ENCODE measurements at regions not wholly inside any gene's neighbourhood (a gene's known extent, or its start where the extent isn't known, plus 50 kb on each side); places are given as distances from the start of the nearest gene placed in this dataset.
A peak's percentile ranks its signal among the peaks of the same experiment; 100 is the strongest.
"Not testable (repeated sequence)": the region's sequence is repeated elsewhere in the genome, so short reads cannot be mapped to it uniquely, and the experiment has no call there.

- Histone ChIP-seq H3K27ac (replicated peaks; ENCODE audit: low read length) (no peak overlapping the region), H2BK12ac (ENCODE audit: low read length) (no peak overlapping the region), H3K27me3 (ENCODE audit: control insufficient read depth in 3 of 3, insufficient read depth in 3 of 3, low read depth in 1 of 3, low read length in 3 of 3) (peaks cover 0 to 5% (median 0%) of the 10 kb centered on the region in 3 experiments), H3K36me3 (replicated peaks in 1 of 2; ENCODE audit: control insufficient read depth in 2 of 2, insufficient read depth in 2 of 2, low read length in 2 of 2) (no peaks in the 10 kb centered on the region), H2BK5ac (ENCODE audit: low read length) (no peak overlapping the region), H3K14ac (ENCODE audit: low read length) (no peak overlapping the region), H3K4me3 (ENCODE audit: low read length in 2 of 2) (no peak overlapping the region), H2BK15ac (ENCODE audit: low read length) (no peak overlapping the region), H3K4ac (ENCODE audit: low read length) (no peak overlapping the region), H4K8ac (ENCODE audit: low read depth, low read length) (no peak overlapping the region), H4K91ac (ENCODE audit: low read depth, low read length, poor library complexity) (no peak overlapping the region), H3K23ac (ENCODE audit: low read depth, low read length, poor library complexity) (no peak overlapping the region), H3K9me3 (replicated peaks in 1 of 2; ENCODE audit: control insufficient read depth in 2 of 2, insufficient read depth in 1 of 2, low read depth in 1 of 2, low read length in 2 of 2) (no peaks in the 10 kb centered on the region), H3K18ac (ENCODE audit: low read length) (no peak overlapping the region), H3K4me2 (ENCODE audit: insufficient read depth, low read length, poor library complexity, severe bottlenecking) (no peak overlapping the region), H3K4me1 (ENCODE audit: control insufficient read depth in 2 of 2, insufficient read depth in 1 of 2, low read depth in 1 of 2, low read length in 2 of 2) (peaks cover 0 to 2% of the 10 kb centered on the region in 2 donors), H3K9ac (ENCODE audit: low read depth, low read length, poor library complexity) (no peak overlapping the region), H2AFZ (ENCODE audit: low read length) (peak overlapping the region; percentile 19), H2BK120ac (ENCODE audit: low read depth, low read length) (no peak overlapping the region), H3K79me1 (ENCODE audit: low read depth, low read length) (no peaks in the 10 kb centered on the region), H2AK5ac (ENCODE audit: low read depth, low read length) (no peak overlapping the region)
- no peak for DNase-seq (ENCODE audit: low spot score)
- no CpG with 5 or more reads among the region's 7 CpGs for WGBS, 2 donors (ENCODE audit: extremely low coverage in 2 of 2, insufficient read length in 2 of 2, insufficient replicate concordance in 1 of 2)
Measured at GRCh38 chr4:25986807-25987206, 72.8 kb downstream of the SMIM20 start.

- Histone ChIP-seq H3K23ac (ENCODE audit: low read depth, low read length, poor library complexity) (no peak overlapping the region), H3K4ac (ENCODE audit: low read length) (no peak overlapping the region), H3K36me3 (replicated peaks in 1 of 2; ENCODE audit: control insufficient read depth in 2 of 2, insufficient read depth in 2 of 2, low read length in 2 of 2) (no peaks in the 10 kb centered on the region), H3K27me3 (ENCODE audit: control insufficient read depth in 3 of 3, insufficient read depth in 3 of 3, low read depth in 1 of 3, low read length in 3 of 3) (peaks cover 0 to 5% (median 0%) of the 10 kb centered on the region in 3 experiments), H3K9me3 (replicated peaks in 1 of 2; ENCODE audit: control insufficient read depth in 2 of 2, insufficient read depth in 1 of 2, low read depth in 1 of 2, low read length in 2 of 2) (no peaks in the 10 kb centered on the region), H2BK12ac (ENCODE audit: low read length) (no peak overlapping the region), H2AFZ (ENCODE audit: low read length) (no peak overlapping the region), H3K4me1 (ENCODE audit: control insufficient read depth in 2 of 2, insufficient read depth in 1 of 2, low read depth in 1 of 2, low read length in 2 of 2) (peaks cover 0 to 7% of the 10 kb centered on the region in 2 donors), H4K91ac (ENCODE audit: low read depth, low read length, poor library complexity) (no peak overlapping the region), H2BK15ac (ENCODE audit: low read length) (no peak overlapping the region), H3K14ac (ENCODE audit: low read length) (no peak overlapping the region), H3K4me3 (ENCODE audit: low read length in 2 of 2) (no peak overlapping the region), H2AK5ac (ENCODE audit: low read depth, low read length) (no peak overlapping the region), H4K8ac (ENCODE audit: low read depth, low read length) (no peak overlapping the region), H2BK120ac (ENCODE audit: low read depth, low read length) (no peak overlapping the region), H3K9ac (ENCODE audit: low read depth, low read length, poor library complexity) (no peak overlapping the region), H3K4me2 (ENCODE audit: insufficient read depth, low read length, poor library complexity, severe bottlenecking) (no peak overlapping the region), H3K18ac (ENCODE audit: low read length) (no peak overlapping the region), H3K27ac (replicated peaks; ENCODE audit: low read length) (no peak overlapping the region), H3K79me1 (ENCODE audit: low read depth, low read length) (no peaks in the 10 kb centered on the region), H2BK5ac (ENCODE audit: low read length) (no peak overlapping the region)
- DNase-seq (ENCODE audit: low spot score) = no peak
- no CpG with 5 or more reads among the region's 3 CpGs for WGBS, 2 donors (ENCODE audit: extremely low coverage in 2 of 2, insufficient read length in 2 of 2, insufficient replicate concordance in 1 of 2)
Measured at GRCh38 chr4:25991340-25991739, 77.3 kb downstream of the SMIM20 start.

- no peak overlapping the region for H2BK5ac ChIP-seq (ENCODE audit: low read length)
- H3K27me3 ChIP-seq (ENCODE audit: control insufficient read depth in 3 of 3, insufficient read depth in 3 of 3, low read depth in 1 of 3, low read length in 3 of 3) = no peaks in the 10 kb centered on the region
- H2BK120ac ChIP-seq (ENCODE audit: low read depth, low read length) = no peak overlapping the region
- no peaks in the 10 kb centered on the region for H3K79me1 ChIP-seq (ENCODE audit: low read depth, low read length)
- no CpG with 5 or more reads among the region's 16 CpGs for WGBS, 2 donors (ENCODE audit: extremely low coverage in 2 of 2, insufficient read length in 2 of 2, insufficient replicate concordance in 1 of 2)
- H3K36me3 ChIP-seq (replicated peaks in 1 of 2; ENCODE audit: control insufficient read depth in 2 of 2, insufficient read depth in 2 of 2, low read length in 2 of 2) = no peaks in the 10 kb centered on the region
- H2AK5ac ChIP-seq (ENCODE audit: low read depth, low read length) = peak overlapping the region; percentile 8
- peak; percentile 75 for DNase-seq (ENCODE audit: low spot score)
- H3K4me1 ChIP-seq (ENCODE audit: control insufficient read depth in 2 of 2, insufficient read depth in 1 of 2, low read depth in 1 of 2, low read length in 2 of 2) = peaks cover 0 to 7% of the 10 kb centered on the region in 2 donors
- H4K8ac ChIP-seq (ENCODE audit: low read depth, low read length) = no peak overlapping the region
- no peak overlapping the region for H2BK12ac ChIP-seq (ENCODE audit: low read length)
- no peak overlapping the region for H3K9ac ChIP-seq (ENCODE audit: low read depth, low read length, poor library complexity)
- H3K4me2 ChIP-seq (ENCODE audit: insufficient read depth, low read length, poor library complexity, severe bottlenecking) = no peak overlapping the region
- no peak overlapping the region for H3K4me3 ChIP-seq (ENCODE audit: low read length in 2 of 2)
- H3K14ac ChIP-seq (ENCODE audit: low read length) = no peak overlapping the region
- H4K91ac ChIP-seq (ENCODE audit: low read depth, low read length, poor library complexity) = peak overlapping the region; percentile 60
- no peaks in the 10 kb centered on the region for H3K9me3 ChIP-seq (replicated peaks in 1 of 2; ENCODE audit: control insufficient read depth in 2 of 2, insufficient read depth in 1 of 2, low read depth in 1 of 2, low read length in 2 of 2)
- peak overlapping the region; percentile 2 for H2AFZ ChIP-seq (ENCODE audit: low read length)
- peak overlapping the region; percentile 76 for H3K18ac ChIP-seq (ENCODE audit: low read length)
- H3K4ac ChIP-seq (ENCODE audit: low read length) = no peak overlapping the region
- H2BK15ac ChIP-seq (ENCODE audit: low read length) = no peak overlapping the region
- H3K23ac ChIP-seq (ENCODE audit: low read depth, low read length, poor library complexity) = no peak overlapping the region
- H3K27ac ChIP-seq (replicated peaks; ENCODE audit: low read length) = peak overlapping the region; percentile 68
Measured at GRCh38 chr4:25993395-25994185, 79.6 kb downstream of the SMIM20 start.

GRCh38 chr4:25994577-25994976 lies 80.6 kb downstream of the SMIM20 start:
- not testable (repeated sequence) for H4K8ac ChIP-seq (ENCODE audit: low read depth, low read length); H2BK120ac ChIP-seq (ENCODE audit: low read depth, low read length); H3K27me3 ChIP-seq (ENCODE audit: control insufficient read depth in 3 of 3, insufficient read depth in 3 of 3, low read depth in 1 of 3, low read length in 3 of 3); H2BK5ac ChIP-seq (ENCODE audit: low read length); H3K27ac ChIP-seq (replicated peaks; ENCODE audit: low read length); H3K4me2 ChIP-seq (ENCODE audit: insufficient read depth, low read length, poor library complexity, severe bottlenecking); H2AK5ac ChIP-seq (ENCODE audit: low read depth, low read length); DNase-seq (ENCODE audit: low spot score); H3K4me3 ChIP-seq (ENCODE audit: low read length in 2 of 2); H2BK12ac ChIP-seq (ENCODE audit: low read length); H4K91ac ChIP-seq (ENCODE audit: low read depth, low read length, poor library complexity); H3K18ac ChIP-seq (ENCODE audit: low read length); H2BK15ac ChIP-seq (ENCODE audit: low read length); H3K9me3 ChIP-seq (replicated peaks in 1 of 2; ENCODE audit: control insufficient read depth in 2 of 2, insufficient read depth in 1 of 2, low read depth in 1 of 2, low read length in 2 of 2); H3K23ac ChIP-seq (ENCODE audit: low read depth, low read length, poor library complexity); H3K9ac ChIP-seq (ENCODE audit: low read depth, low read length, poor library complexity); H2AFZ ChIP-seq (ENCODE audit: low read length); H3K79me1 ChIP-seq (ENCODE audit: low read depth, low read length); H3K36me3 ChIP-seq (replicated peaks in 1 of 2; ENCODE audit: control insufficient read depth in 2 of 2, insufficient read depth in 2 of 2, low read length in 2 of 2); H3K14ac ChIP-seq (ENCODE audit: low read length); H3K4me1 ChIP-seq (ENCODE audit: control insufficient read depth in 2 of 2, insufficient read depth in 1 of 2, low read depth in 1 of 2, low read length in 2 of 2); H3K4ac ChIP-seq (ENCODE audit: low read length)
- no CpG with 5 or more reads among the region's 4 CpGs for WGBS, 2 donors (ENCODE audit: extremely low coverage in 2 of 2, insufficient read length in 2 of 2, insufficient replicate concordance in 1 of 2)

All from neuronal stem cell (in vitro differentiated cells).